Mesendoderm (in vitro differentiated cells): ENCODE measurements at regions not wholly inside any gene's neighbourhood (a gene's known extent, or its start where the extent isn't known, plus 50 kb on each side); places are given as distances from the start of the nearest gene placed in this dataset.

Experiments used
- DNase-seq: peaks from one replicate; pipeline ENCODE4 v3.0.0; 2013
- H2AK5ac ChIP-seq: 2 replicates; pipeline ENCODE4 v1.6.1; 2013; ENCODE audit warnings: low read length, inconsistent platforms
- H2BK120ac ChIP-seq: 2 replicates; pipeline ENCODE4 v1.6.1; 2013; ENCODE audit warnings: low read depth, mild to moderate bottlenecking, low read length, moderate library complexity, mixed read lengths
- H2BK15ac ChIP-seq: replicated peaks from 2 replicates; pipeline ENCODE4 v1.6.1; 2013; ENCODE audit warnings: low read depth, mild to moderate bottlenecking, moderate library complexity
- H2BK5ac ChIP-seq: 2 replicates; pipeline ENCODE4 v1.6.1; 2013; ENCODE audit warnings: low read length, inconsistent platforms
- H3K18ac ChIP-seq: 2 replicates; pipeline ENCODE4 v1.6.1; 2013; ENCODE audit warnings: mild to moderate bottlenecking, low read length, mixed read lengths
- H3K23ac ChIP-seq: one replicate; pipeline ENCODE4 v1.6.1; 2013; ENCODE audit warnings: low read length
- H3K27ac ChIP-seq: 2 replicates; pipeline ENCODE4 v1.5.1; 2013; ENCODE audit warnings: low read depth, mild to moderate bottlenecking, inconsistent platforms, low read length, moderate library complexity
- H3K27me3 ChIP-seq: 2 replicates; pipeline ENCODE4 v1.6.1; 2013; ENCODE audit warnings: low read length, control low read depth, mild to moderate bottlenecking, inconsistent platforms; ENCODE audit not compliant: insufficient read depth, poor library complexity
- H3K36me3 ChIP-seq: 2 replicates; pipeline ENCODE4 v1.6.1; 2013; ENCODE audit warnings: low read length, inconsistent platforms; ENCODE audit not compliant: control insufficient read depth, insufficient read depth
- H3K4ac ChIP-seq: one replicate; pipeline ENCODE4 v1.6.1; 2013; ENCODE audit warnings: low read depth, mild to moderate bottlenecking, low read length, moderate library complexity
- H3K4me1 ChIP-seq: 2 replicates; pipeline ENCODE4 v1.6.1; 2013; ENCODE audit warnings: low read depth, low read length, inconsistent platforms; ENCODE audit not compliant: control insufficient read depth
- H3K4me2 ChIP-seq: 2 replicates; pipeline ENCODE4 v1.6.1; 2013; ENCODE audit warnings: low read length
- H3K4me3 ChIP-seq: 2 replicates; pipeline ENCODE4 v1.5.1; 2013; ENCODE audit warnings: mild to moderate bottlenecking, low read length
- H3K56ac ChIP-seq: one replicate; pipeline ENCODE4 v1.6.1; 2013; ENCODE audit warnings: low read length
- H3K79me1 ChIP-seq: 2 replicates; pipeline ENCODE4 v1.6.1; 2013; ENCODE audit warnings: low read length, inconsistent platforms
- H3K79me2 ChIP-seq: 2 replicates; pipeline ENCODE4 v1.6.1; 2013; ENCODE audit warnings: mild to moderate bottlenecking, low read length; ENCODE audit not compliant: control insufficient read depth, insufficient read depth
- H3K9ac ChIP-seq: 2 replicates; pipeline ENCODE4 v1.6.1; 2013; ENCODE audit warnings: low read length, inconsistent platforms
- H4K5ac ChIP-seq: one replicate; pipeline ENCODE4 v1.6.1; 2013; ENCODE audit warnings: low read length
- H4K8ac ChIP-seq: one replicate; pipeline ENCODE4 v1.6.1; 2013; ENCODE audit warnings: low read depth, mild to moderate bottlenecking, control low read depth, low read length, moderate library complexity
- WGBS: extraction: QIAGEN DNeasy Blood & Tissue Kit; methylation state at CpG from one replicate; pipeline ENCODE4 v1.1.7; 2013; ENCODE audit warnings: low lambda C conversion rate, missing lambda C conversion rate; ENCODE audit not compliant: insufficient coverage; ENCODE audit errors: extremely low coverage; 5-methylcytosine and 5-hydroxymethylcytosine counted together

DNA sequence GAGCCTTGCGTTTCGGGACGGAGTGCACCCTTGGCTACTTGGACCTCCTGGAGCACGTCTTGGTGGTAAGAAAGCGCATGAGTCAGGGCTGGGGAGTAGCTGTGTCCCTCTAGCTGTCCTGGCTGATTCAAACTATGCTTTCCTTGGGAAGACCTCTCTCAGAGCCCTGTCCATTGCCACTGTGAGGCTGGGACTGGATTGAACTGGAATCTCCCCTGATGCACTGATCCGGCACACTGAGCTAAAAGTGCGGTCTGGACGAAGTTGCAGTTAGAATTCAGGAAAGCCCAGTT is 232.6 kb upstream of the TPM1 start:
- no peak overlapping the region for H3K9ac ChIP-seq
- no CpG with 5 or more reads among the region's 8 CpGs for WGBS
- H2BK120ac ChIP-seq = no peak overlapping the region
- H3K79me2 ChIP-seq = no peaks in the 10 kb centered on the region
- no peak overlapping the region for H3K4me3 ChIP-seq
- H4K5ac ChIP-seq = no peak overlapping the region
- no peak overlapping the region for H3K18ac ChIP-seq
- H3K36me3 ChIP-seq = no peaks in the 10 kb centered on the region
- DNase-seq = no peak
- no peaks in the 10 kb centered on the region for H3K4me1 ChIP-seq
- H2AK5ac ChIP-seq = no peak overlapping the region
- H4K8ac ChIP-seq = no peak overlapping the region
- H3K27me3 ChIP-seq = no peaks in the 10 kb centered on the region
- H3K56ac ChIP-seq = no peak overlapping the region
- no peak overlapping the region for H2BK15ac ChIP-seq
- H3K79me1 ChIP-seq = no peaks in the 10 kb centered on the region
- H2BK5ac ChIP-seq = no peak overlapping the region
- no peak overlapping the region for H3K27ac ChIP-seq
- H3K23ac ChIP-seq = no peak overlapping the region
- H3K4me2 ChIP-seq = no peak overlapping the region
- no peak overlapping the region for H3K4ac ChIP-seq

- H3K4me3 ChIP-seq = no peak overlapping the region
- no peak overlapping the region for H3K23ac ChIP-seq
- H4K8ac ChIP-seq = no peak overlapping the region
- no peaks in the 10 kb centered on the region for H3K79me1 ChIP-seq
- H3K27me3 ChIP-seq = no peaks in the 10 kb centered on the region
- no peak overlapping the region for H3K56ac ChIP-seq
- no peak overlapping the region for H2BK15ac ChIP-seq
- H3K4me1 ChIP-seq = no peaks in the 10 kb centered on the region
- no peak overlapping the region for H3K18ac ChIP-seq
- H4K5ac ChIP-seq = no peak overlapping the region
- H3K4ac ChIP-seq = no peak overlapping the region
- no peak overlapping the region for H2AK5ac ChIP-seq
- H3K27ac ChIP-seq = no peak overlapping the region
- H2BK5ac ChIP-seq = no peak overlapping the region
- no peaks in the 10 kb centered on the region for H3K79me2 ChIP-seq
- no CpG with 5 or more reads among the region's 7 CpGs for WGBS
- no peak overlapping the region for H3K9ac ChIP-seq
- no peak overlapping the region for H3K4me2 ChIP-seq
- no peak for DNase-seq
- no peak overlapping the region for H2BK120ac ChIP-seq
- no peaks in the 10 kb centered on the region for H3K36me3 ChIP-seq
These were observed 230.1 kb upstream of the TPM1 start for GRCh38 chr15:62812515-62812835.

DNA sequence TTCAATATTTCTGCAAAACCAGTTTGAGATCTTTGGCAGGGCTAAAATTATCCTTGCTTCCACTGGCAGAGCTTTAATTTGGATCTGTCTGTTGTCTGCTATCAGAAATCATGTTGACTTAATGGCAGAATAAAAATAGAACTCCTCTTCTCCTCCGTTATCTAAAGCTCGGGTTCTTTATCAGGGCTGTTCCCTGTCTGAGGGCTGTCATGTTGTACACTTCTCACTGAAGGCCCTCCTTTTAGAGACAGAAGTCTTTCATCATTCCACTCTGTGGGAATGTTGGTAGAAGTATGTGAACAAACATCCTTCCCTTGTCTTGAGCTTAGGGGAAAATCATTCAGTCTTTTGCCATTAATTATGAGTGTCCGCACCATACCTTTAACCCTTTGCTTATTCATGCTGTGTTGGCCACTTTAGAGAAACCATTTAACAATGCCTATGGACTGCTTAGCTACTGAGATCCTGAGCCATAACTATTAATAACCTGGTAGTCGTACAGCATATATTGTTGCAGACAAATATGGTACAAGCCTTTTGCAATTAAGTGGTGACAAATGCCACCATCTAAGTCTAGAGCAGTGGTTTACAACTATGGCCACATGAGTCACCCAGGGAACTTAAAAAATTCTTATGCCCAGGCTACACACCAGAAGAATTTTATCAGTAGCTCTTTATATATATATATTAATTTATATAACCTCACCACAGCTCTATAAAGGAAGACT is 226.0 kb upstream of the TPM1 start:
- no peak overlapping the region for H3K4ac ChIP-seq
- no peak overlapping the region for H2BK120ac ChIP-seq
- no peak overlapping the region for H2BK5ac ChIP-seq
- H4K8ac ChIP-seq = no peak overlapping the region
- H3K4me3 ChIP-seq = no peak overlapping the region
- no peak overlapping the region for H3K27ac ChIP-seq
- WGBS = no CpG with 5 or more reads among the region's 4 CpGs
- no peak overlapping the region for H3K4me2 ChIP-seq
- H3K79me2 ChIP-seq = no peaks in the 10 kb centered on the region
- no peaks in the 10 kb centered on the region for H3K36me3 ChIP-seq
- H4K5ac ChIP-seq = no peak overlapping the region
- no peak for DNase-seq
- H3K9ac ChIP-seq = no peak overlapping the region
- no peaks in the 10 kb centered on the region for H3K79me1 ChIP-seq
- no peak overlapping the region for H3K23ac ChIP-seq
- H2AK5ac ChIP-seq = no peak overlapping the region
- no peak overlapping the region for H3K18ac ChIP-seq
- no peak overlapping the region for H2BK15ac ChIP-seq
- no peaks in the 10 kb centered on the region for H3K4me1 ChIP-seq
- H3K56ac ChIP-seq = no peak overlapping the region
- no peaks in the 10 kb centered on the region for H3K27me3 ChIP-seq

DNA sequence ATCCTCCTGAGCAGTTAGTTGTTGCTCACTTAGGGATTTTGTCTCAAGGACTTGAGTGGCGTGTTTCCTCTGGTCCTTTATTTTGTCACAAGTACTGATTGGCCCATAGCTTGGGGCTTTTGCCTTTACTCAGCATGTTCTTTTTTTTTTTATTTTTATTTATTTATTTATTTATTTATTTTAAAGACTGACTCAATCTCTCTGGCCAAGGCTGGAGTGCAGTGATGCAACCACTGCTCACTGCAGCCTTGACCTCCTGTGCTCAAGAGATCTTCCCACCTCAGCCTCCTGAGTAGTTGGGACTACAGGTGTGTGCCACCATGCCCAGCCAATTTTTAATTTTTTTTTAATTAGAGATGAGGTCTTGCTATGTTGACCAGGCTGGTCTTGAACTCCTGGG is 223.9 kb upstream of the TPM1 start:
- Histone ChIP-seq H2BK15ac (no peak overlapping the region), H3K56ac (no peak overlapping the region), H2BK120ac (no peak overlapping the region), H2BK5ac (no peak overlapping the region), H3K4me2 (no peak overlapping the region), H4K5ac (no peak overlapping the region), H3K27me3 (no peaks in the 10 kb centered on the region), H4K8ac (no peak overlapping the region), H3K4me3 (no peak overlapping the region), H3K4me1 (no peaks in the 10 kb centered on the region), H3K27ac (no peak overlapping the region), H2AK5ac (no peak overlapping the region), H3K79me1 (no peaks in the 10 kb centered on the region), H3K79me2 (no peaks in the 10 kb centered on the region), H3K23ac (no peak overlapping the region), H3K9ac (no peak overlapping the region), H3K4ac (no peak overlapping the region), H3K18ac (no peak overlapping the region), H3K36me3 (no peaks in the 10 kb centered on the region)
- DNase-seq = no peak
- WGBS = no CpG with 5 or more reads among the region's 1 CpG

DNA sequence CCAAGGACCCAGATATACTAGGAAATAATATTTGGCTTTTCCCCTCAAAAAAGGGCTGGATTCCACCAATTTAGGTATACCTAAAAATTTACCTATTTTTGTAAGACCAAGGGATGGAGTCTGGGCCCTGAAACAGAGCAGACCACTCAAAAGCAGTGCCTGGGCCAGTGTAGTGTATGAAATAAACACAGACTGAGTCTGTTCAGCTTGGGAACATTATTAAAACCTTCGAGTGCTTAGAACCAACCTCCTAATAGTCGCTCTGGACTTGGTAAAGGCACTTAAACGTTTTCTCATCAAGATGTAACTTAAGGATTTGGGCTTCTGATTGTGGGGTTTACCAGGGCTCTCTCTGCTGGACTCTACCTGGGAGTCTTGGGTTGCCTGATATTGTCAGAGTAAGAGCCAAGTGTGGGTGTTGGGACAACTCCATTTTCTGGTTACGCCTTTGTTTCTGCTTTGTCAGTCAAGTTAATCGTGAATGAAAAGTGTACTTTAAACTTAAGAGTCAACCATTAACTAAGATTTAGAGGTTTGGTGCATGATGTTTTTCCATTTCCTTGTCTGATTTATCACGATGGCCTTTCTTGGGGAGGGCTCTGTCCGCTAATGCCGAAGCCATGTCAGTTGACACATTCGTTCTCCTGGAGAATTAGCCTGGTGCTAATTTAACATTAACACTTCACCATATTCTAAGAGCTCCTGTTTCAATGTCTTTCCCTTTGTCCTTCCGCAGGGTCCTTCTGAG is 221.0 kb upstream of the TPM1 start:
- H3K36me3 ChIP-seq = no peaks in the 10 kb centered on the region
- no peak overlapping the region for H4K8ac ChIP-seq

GRCh38 chr15:62822228-62822627 is 220.3 kb upstream of the TPM1 start:
- Histone ChIP-seq H3K79me1 (no peaks in the 10 kb centered on the region), H4K5ac (no peak overlapping the region), H3K27ac (no peak overlapping the region), H3K36me3 (no peaks in the 10 kb centered on the region), H3K56ac (no peak overlapping the region), H2AK5ac (no peak overlapping the region), H3K18ac (no peak overlapping the region), H3K4ac (no peak overlapping the region), H2BK120ac (no peak overlapping the region), H4K8ac (no peak overlapping the region), H3K4me3 (no peak overlapping the region), H3K27me3 (no peaks in the 10 kb centered on the region), H2BK5ac (no peak overlapping the region), H3K79me2 (no peaks in the 10 kb centered on the region), H3K4me2 (no peak overlapping the region), H2BK15ac (no peak overlapping the region), H3K4me1 (no peaks in the 10 kb centered on the region), H3K23ac (no peak overlapping the region), H3K9ac (no peak overlapping the region)
- DNase-seq = no peak
- no CpG with 5 or more reads among the region's 4 CpGs for WGBS

More for the DNA sequence above, 221.0 kb upstream of the TPM1 start:
- Histone ChIP-seq H3K4me1 (no peaks in the 10 kb centered on the region), H3K79me1 (no peaks in the 10 kb centered on the region), H3K4me3 (no peak overlapping the region), H3K23ac (no peak overlapping the region), H2BK5ac (no peak overlapping the region), H2AK5ac (no peak overlapping the region), H3K27ac (no peak overlapping the region), H4K5ac (no peak overlapping the region), H3K4me2 (no peak overlapping the region), H3K79me2 (no peaks in the 10 kb centered on the region), H2BK15ac (no peak overlapping the region), H2BK120ac (no peak overlapping the region), H3K27me3 (no peaks in the 10 kb centered on the region), H3K56ac (no peak overlapping the region), H3K9ac (no peak overlapping the region), H3K18ac (no peak overlapping the region), H3K4ac (no peak overlapping the region)
- no peak for DNase-seq
- no CpG with 5 or more reads among the region's 10 CpGs for WGBS
